ENCODE measurements at regions not wholly inside any gene's neighbourhood (a gene's known extent, or its start where the extent isn't known, plus 50 kb on each side); places are given as distances from the start of the nearest gene placed in this dataset.

DNA sequence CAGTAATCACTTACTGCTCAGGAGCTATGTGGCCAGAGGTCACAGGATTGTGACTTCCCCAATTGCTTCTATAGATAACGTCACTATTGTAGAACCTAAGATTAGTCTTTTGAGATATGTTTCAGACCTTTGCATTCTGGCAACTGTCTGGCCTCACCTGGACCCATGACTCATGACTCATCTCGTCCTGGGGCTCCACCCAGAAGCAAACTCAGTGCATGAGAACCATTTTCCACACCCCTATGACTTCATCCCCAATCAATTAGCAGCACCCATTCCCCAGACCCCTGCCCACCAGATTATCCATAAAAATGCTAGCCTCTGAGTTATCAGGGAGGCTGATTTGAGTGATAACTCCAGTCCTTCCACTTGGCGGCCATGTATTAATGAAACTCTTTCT lies 186.9 kb downstream of the EMP1 start:
- no peak for DNase-seq (ENCODE audit: low spot score)

GRCh38 chr12:13380297-13380696 lies 183.8 kb downstream of the EMP1 start:
- DNase-seq (ENCODE audit: low spot score) = no peak

GRCh38 chr12:13379531-13380188 lies 183.1 kb downstream of the EMP1 start:
- no peak for DNase-seq (ENCODE audit: low spot score)

- no peak for DNase-seq (ENCODE audit: low spot score)
Observed at GRCh38 chr12:13377698-13378097, 181.2 kb downstream of the EMP1 start.

DNA sequence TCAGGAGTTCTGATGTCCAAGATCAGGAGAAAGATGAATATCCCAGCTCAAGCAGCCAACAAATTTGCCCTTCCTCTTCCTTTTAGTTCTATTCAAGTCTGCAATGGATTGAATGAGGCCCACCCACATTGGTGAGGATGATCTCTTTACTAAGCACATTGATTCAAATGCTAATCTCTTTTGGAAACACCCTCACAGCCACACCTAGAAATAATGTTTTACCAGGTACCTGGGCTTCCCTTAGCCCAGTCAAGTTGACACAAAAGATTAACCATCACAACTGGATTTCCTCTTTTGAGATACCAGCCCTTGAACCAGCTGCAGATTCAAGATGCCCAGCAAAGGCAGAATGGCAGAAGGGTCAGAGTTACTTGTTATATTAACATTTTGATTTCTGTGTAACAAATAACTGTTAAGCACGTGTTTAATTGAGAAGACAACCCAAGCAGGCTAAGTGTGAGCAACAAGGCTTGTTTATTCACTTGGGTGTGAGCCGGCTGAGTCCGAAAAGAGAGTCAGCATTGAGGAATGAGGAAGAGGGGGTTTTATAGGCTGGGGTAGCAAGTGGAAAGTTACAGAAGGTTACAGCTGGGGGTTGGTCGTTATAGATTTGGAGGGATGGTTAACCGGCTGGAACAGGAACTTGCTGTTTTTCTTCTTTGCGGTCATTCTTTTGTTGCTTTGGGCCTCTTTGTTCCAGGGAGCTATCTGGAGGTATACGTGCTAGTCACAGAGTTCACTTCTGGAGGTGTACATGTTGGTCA lies 180.3 kb downstream of the EMP1 start:
- no peak for DNase-seq (ENCODE audit: low spot score)

DNA sequence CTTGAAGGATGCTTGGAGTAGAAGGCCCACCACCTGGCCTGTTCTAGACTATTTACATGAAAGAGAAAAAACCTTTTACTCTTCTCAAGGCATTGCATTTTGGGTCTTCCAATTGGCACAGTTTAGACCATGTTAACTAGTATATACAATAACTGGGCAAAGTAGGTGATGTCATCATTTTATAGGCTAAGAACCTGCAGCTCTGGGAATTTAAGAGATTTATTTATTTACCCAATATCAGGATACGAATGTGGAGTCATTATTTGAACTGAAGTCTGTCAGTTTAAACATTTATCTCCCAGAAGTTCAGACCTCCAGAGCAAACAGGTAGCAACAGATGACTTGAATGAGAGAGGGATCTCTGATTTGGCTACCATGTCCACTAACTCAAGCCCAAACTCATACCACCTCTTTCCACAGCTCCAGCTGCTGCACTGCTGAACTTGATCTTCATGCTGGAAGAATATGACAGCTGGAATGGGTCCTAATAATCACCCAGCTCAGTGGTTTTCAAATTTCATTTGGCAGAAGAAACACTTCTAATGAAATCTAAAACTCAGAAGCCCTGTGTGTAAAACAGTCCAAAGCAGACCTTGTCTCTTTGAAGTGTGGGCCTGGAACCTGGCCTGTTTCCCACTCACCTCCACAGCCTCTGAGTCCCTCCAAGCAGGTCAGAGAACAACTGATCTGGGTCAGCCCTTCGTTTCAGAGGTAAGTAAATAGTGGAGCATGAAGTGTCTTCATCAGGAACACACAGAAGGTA lies 179.2 kb downstream of the EMP1 start:
- DNase-seq (ENCODE audit: low spot score) = no peak

GRCh38 chr12:13374793-13375192 lies 178.3 kb downstream of the EMP1 start:
- DNase-seq (ENCODE audit: low spot score) = no peak

DNA sequence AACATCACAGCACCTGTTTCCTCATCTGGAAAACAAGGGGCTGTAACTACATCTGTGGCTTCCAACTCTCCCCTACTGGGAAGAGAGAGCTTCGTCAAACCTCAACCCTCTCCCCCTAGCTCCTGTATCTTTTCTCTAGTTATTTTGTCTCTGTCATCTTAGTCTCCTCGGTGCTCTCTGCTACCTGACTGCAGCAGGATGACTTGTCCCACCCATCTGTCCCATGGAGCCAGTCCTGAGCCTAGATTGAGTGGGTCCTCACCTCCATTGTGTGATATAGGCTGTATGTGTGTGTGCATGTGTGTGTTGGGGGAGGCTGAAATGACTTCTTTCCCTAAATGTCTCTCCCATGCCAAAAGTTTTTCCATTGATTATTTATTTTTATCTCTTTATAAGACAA lies 177.3 kb downstream of the EMP1 start:
- no peak for DNase-seq (ENCODE audit: low spot score)

DNA sequence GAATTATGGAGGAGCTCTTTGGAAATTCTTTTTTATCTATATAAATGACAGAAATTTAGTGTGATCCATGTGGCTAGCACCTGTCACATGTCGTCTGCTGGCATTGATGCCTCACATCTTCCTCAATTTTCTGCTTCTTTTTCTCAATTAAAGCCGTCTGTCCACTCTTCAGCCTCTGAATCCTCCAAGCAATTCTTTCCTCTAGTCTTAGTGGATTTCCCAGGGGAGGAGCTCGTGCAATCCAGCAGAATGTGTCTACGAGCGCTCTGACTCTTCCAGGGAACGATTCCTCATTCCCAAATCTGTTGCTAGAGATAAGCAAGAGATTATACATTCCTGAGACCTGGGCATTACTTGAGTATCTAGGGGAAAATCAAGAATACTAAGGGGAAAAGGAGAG lies 176.6 kb downstream of the EMP1 start:
- no peak for DNase-seq (ENCODE audit: low spot score)

DNA sequence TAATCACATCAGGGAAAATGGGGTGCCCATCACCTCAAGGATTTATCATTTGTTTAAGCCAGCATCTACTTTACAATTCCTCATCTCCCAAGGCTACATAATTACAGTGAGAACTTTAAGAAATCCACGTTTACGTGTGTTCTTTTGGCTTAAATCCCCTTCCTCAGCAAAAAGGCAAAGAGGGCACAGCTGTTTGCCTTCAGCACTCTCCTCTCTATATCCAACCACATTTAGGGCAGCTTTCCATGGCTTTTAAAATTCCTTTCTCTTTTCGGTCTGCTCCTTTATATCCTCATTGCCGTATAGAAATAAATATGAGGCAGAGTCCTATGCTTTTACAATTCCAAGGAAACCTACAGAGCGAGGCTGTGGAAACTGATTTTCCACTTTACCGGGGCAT lies 175.9 kb downstream of the EMP1 start:
- DNase-seq (ENCODE audit: low spot score) = no peak

DNA sequence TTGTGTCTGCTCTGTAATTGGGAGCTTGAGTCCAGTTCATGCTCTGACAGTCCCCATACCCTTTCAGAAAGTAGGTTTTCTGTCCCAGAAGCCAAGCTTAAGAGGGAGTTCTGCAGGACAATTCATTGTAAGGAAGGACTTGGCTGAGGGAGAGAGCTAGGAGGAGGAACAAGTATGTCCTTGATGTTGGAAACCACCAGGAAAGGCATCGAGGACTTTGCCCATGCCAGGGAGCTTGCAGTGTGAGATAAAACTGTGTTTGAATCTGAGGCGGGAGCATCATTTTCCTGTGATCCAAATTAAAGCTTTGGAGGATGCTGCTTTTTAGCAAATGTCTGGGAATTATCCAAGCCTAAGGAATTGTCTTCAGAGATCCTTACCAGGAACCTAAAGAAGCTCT lies 175.3 kb downstream of the EMP1 start:
- no peak for DNase-seq (ENCODE audit: low spot score)

DNA sequence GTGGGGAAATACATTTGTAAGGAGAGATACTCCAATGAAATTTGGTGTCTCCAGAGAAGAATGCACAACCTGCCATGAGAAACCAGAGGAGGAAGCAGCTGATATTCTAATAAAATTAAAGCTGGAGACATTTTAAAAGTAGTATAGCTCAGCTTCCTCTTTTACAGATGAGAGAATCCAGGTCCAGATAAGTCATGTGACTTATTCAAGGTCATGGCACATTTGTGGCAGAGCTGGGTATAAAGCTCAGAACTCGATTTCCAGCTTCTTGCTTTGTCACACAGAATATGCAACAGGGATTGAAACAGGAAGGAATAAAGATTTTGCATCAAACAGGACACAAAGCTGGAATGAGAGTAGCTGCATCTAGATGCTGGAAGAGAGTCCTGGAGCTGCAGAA lies 174.8 kb downstream of the EMP1 start:
- DNase-seq (ENCODE audit: low spot score) = no peak

GRCh38 chr12:13369474-13370056 lies 173.0 kb downstream of the EMP1 start:
- DNase-seq (ENCODE audit: low spot score) = no peak

DNA sequence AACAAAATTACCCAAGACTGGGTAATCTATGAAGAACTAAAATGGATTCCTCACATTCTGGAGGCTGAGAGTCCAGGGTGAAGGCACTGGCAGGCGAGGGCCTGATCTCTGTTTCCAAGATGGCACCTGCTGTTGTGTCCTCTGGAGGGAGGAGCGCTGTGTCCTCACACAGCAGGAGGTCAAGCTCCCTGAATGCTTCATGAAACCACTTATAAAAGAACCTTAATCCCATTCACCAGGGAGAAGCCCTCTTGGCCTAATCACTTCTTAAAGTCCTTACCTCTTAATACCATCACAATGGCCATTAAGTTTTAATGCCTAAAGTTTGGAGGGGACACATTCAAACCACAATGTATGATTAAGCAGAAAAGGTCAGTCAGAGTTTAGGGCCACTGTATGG lies 172.4 kb downstream of the EMP1 start:
- no peak for DNase-seq (ENCODE audit: low spot score)

- no peak for DNase-seq (ENCODE audit: low spot score)
Observed at GRCh38 chr12:13368431-13368830, 171.9 kb downstream of the EMP1 start.

GRCh38 chr12:13367973-13368372 lies 171.4 kb downstream of the EMP1 start:
- no peak for DNase-seq (ENCODE audit: low spot score)

- DNase-seq (ENCODE audit: low spot score) = no peak
Observed at GRCh38 chr12:13365748-13366366, 169.3 kb downstream of the EMP1 start.

DNA sequence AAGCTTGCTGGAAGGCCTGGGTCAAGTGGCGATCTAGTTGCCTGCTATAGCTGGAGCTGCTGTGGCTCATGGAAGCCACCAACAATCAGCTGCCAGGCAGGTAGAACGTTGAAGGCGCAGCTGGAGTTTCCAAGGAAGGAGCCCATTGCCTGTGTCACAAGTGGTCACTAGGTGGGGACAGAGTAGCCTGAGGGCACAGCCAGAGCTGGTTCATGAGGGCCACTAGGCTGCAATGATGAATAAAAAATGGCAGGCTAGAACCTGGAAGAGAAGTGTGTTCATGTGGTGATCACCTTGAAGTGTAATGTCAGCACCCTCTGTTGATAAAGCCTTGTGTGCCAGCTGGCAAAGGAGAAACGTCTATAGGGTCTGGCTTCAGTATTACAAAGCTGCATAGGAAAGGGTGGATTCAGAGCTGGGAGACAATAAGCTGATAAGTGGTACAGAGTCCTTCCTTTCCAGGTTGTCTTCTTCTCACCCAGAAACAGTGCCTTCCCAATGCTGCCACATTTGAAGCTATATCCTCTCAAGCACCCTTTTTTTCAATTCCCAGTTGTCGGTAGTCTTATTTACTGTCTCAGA lies 165.8 kb downstream of the EMP1 start:
- DNase-seq (ENCODE audit: low spot score) = no peak

DNA sequence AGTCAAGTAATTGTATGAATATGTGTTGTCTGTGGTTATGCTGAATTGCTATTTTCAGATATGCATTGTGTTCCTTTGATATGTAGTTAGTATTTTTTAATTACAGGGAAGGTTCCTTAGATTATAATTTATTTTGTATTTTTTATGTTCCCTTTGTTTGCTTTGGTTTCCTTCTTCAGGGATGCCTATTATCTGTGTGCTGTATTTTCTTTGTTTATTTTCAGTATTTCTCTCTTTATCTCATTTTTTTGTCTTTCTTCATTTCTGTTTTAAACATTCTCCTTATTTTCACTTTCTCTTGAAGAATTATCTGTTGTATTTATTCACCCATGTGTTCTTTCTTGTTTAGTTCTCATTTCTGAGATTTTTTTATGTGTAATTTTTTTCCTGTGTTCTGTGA lies 163.1 kb downstream of the EMP1 start:
- DNase-seq (ENCODE audit: low spot score) = no peak

DNA sequence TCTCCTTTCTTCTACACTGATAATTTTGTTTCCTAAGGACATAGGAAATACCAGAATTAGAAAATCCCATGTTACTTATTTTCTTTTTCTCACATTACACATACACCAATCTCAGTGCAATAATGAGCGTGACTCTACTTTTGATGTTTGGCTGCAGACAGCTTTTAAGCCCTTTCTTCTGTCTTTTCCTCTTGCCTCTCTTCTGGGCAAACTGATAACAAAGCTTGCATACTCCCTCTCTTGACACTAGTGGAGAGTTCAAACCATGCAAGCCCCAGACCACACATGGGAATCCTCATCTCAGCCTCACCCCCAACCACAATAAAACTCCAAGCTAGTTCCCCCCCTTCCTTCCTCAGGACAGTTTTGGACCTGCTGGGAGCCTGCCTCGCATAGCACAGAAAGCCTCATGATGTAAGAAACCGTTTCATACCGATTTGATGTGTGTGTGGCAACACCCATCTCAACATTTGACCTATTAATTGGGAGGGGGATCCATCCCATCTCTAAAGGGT lies 161.9 kb downstream of the EMP1 start:
- no peak for DNase-seq (ENCODE audit: low spot score)

DNA sequence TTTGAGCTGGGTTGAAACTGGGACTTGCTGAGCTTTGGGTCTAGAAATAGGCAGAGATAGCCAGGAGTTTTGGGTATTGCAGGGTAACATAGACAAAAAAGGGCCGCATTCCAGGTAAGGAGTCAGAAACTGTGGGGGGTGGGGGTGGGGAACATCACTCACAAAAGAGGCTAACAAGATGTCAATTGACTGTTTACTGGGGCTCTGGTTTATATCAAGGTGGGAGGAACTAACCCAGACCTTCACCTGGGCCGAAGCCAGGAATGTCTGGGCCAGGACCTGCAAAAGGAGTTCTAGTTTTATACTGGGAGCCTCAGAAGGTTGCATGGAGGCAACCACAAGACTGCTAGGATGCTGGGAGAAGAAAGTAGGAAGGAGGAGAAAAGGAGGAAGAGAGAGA lies 154.4 kb downstream of the EMP1 start:
- DNase-seq (ENCODE audit: low spot score) = no peak

- no peak for DNase-seq (ENCODE audit: low spot score)
Observed at GRCh38 chr12:13350381-13350780, 153.9 kb downstream of the EMP1 start.
